Suprapubic skin (tissue), 3 donors: ENCODE measurements at regions not wholly inside any gene's neighbourhood (a gene's known extent, or its start where the extent isn't known, plus 50 kb on each side); places are given as distances from the start of the nearest gene placed in this dataset.
"Not testable (repeated sequence)": the region's sequence is repeated elsewhere in the genome, so short reads cannot be mapped to it uniquely, and the experiment has no call there.

Experiments used
- EP300 ChIP-seq: sonication (generic); formaldehyde crosslinking; IDR thresholded peaks from one replicate; pipeline ENCODE4 v1.6.1; 2017; ENCODE audit warnings: antibody characterized with exemption
- TF ChIP-seq, protein P1 (sequence below), 2 donors: fragments of 200-600 bp in 1 of 2; fragments of 450-650 bp in 1 of 2; sonication (generic) in 1 of 2; IDR thresholded peaks; one replicate each; pipeline ENCODE4 v1.5.1; 2016 to 2019; ENCODE audit warnings: antibody characterized with exemption in 2 of 2, mild to moderate bottlenecking in 1 of 2, moderate library complexity in 1 of 2

DNA sequence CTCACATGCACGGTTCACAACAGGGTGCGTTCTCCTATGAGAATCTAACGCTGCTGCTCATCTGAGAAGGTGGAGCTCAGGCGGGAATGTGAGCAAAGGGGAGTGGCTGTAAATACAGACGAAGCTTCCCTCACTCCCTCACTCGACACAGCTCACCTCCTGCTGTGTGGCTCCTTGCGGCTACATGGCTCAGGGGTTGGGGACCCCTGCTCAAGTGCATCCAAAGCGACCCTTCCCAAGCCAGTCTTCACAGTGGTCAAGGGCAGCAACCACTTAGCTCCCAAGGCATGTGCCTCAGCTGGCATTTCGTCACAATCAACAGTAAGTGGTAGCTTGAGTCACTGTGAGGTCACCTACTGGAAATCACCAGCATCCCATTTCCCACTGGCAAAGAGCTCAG lies 64.6 kb upstream of the SCGB1C2 start:
- TF ChIP-seq, protein P1, sequence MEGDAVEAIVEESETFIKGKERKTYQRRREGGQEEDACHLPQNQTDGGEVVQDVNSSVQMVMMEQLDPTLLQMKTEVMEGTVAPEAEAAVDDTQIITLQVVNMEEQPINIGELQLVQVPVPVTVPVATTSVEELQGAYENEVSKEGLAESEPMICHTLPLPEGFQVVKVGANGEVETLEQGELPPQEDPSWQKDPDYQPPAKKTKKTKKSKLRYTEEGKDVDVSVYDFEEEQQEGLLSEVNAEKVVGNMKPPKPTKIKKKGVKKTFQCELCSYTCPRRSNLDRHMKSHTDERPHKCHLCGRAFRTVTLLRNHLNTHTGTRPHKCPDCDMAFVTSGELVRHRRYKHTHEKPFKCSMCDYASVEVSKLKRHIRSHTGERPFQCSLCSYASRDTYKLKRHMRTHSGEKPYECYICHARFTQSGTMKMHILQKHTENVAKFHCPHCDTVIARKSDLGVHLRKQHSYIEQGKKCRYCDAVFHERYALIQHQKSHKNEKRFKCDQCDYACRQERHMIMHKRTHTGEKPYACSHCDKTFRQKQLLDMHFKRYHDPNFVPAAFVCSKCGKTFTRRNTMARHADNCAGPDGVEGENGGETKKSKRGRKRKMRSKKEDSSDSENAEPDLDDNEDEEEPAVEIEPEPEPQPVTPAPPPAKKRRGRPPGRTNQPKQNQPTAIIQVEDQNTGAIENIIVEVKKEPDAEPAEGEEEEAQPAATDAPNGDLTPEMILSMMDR (IDR thresholded peaks at IDR 0.05) = not testable (repeated sequence)
- not testable (repeated sequence) for TF ChIP-seq EP300
